GM04503 (cell line): ENCODE measurements at regions not wholly inside any gene's neighbourhood (a gene's known extent, or its start where the extent isn't known, plus 50 kb on each side); places are given as distances from the start of the nearest gene placed in this dataset.

Experiments used
- DNase-seq: peaks from one replicate; pipeline ENCODE4 v3.0.0-alpha.2; 2012; ENCODE audit warnings: low read depth

DNA sequence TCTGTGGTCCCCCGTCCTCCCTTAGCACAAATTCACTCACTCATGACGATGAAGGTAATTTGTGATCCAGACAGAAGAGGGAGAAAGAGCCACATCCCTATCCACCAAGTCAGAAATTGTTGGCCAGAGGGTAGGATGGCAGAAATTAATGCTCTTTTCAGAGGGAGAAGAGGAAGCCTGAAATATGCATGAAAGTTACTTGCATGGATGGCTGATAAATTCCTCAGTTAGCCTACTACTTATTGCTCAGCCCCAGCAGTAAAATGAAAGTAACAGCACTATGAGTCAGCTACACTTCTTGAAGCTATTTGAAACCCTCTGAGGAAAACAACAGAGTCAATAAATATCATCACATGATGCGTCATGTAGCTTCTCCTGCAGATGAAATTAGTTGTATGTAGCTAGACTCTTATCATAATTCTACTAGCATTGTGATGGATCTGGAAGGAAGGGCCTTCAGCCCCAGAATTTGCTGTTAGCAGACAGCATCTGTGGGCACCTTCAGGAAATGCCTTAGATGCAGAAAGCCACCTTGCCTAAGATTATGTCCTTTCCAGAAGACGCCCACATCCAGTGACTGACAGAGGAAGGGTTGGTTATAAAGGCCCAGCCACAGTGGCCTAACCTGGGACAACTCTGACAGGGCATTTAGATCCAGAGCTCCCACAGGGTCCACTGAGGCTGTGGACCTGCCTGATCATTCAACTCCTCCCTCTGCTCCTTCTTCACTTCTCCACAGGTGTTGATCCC, 81.2 kb upstream of the CCDC112 start:
- peak; percentile 95 for DNase-seq

DNA sequence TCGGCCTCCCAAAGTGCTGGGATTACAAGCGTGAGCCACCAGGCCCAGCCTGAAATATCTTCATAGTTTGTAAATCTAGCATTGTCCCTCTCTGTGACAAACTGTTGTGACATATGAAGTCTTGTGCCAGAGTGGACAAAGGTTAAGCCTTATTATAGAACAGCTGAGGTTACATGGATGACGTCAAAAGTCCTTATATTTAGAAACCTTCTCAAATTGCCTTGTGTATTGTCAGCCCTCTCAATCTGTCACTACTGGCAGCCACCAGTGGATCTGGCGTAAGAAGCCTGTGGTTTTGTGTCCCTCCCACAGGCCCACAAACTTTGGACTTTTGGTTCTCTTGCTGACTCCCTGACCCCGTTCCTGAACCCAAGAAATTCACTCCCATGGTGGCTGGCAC, 79.4 kb upstream of the CCDC112 start:
- DNase-seq: no peak

DNA sequence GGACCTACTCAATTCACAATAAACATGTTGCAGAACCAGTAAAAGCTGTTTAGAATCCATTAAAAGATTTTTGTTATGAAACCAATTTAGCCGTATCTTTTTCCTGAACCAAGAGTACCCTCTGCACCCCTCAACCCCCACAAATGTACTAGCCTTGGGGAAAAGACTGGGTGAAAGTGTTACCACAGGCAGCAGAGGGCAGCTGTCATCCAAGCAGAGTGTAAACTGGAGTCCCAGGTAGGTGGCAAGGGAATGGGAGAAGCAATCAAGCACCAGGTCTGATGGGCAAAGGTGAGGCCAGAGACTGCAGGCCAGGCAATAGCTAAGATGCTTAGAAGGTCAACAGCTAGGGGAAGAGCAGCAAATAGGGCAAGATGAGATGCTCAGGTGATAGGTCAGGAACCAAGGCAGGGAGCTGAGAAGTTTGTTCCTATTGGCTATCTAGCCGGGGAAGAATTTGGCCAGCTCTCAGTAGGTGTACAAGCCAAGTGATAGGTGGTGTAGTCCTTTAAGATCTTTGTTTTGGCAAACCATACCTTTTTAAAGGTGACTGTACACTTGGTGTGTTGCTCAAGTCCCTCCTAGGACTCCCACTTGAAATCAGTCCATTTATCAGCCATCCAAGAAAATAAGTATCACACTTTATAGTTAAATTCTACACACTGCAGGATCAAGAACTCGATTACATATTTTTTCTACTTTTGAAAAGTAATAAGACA, 77.8 kb upstream of the CCDC112 start:
- DNase-seq: no peak

DNA sequence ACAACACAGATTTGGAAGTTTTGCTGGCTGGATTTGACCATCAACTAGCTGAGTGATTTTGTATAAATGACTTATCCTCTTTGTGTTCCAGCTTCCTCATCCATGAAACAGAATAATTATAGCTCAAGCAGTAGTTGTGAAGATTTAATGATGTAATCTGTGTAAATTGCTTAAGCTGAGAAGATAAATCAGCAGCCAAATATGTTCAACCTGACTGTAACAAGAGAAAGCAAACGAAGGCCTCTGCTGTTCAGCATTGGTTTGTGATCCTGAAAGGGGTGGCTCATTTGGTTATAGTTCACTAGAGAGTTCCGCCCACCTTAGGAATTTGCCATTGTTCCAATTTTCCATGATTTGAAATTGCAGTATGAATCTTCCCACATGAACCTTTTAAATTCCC, 75.7 kb upstream of the CCDC112 start:
- no peak for DNase-seq

DNA sequence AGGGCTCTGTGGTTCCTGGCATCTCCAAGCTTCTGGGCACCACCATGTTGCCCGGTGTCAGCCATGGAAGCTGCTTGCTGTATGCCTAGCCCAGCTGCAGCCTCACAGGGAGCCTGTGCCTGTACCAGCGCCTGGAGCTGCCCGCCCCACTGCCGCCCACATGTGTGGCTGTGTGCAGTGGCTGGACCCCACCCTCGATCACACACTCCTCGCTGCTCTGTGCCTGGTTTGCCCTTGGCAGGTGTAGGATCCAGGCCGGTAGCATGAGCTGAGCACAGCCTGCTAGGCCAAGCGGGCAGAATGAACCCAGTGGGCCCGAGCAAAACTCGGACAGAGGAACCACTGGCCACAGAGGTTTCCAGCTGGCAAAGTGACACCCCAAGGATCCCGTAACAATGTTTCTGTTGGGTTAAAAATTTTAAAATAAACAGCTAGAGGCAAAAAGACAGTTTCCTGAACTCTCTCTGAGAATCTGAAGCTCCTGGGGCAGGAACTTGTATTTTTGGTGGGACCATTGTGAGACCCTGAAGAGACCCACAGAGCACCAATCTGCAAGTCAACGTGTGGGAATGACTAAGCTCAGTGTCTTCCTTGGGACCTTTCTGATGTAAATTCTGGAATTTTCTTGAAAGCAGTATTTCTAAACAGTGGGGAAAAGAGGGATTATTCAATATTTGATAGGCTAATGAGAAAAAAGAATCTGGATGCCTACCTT, 73.1 kb upstream of the CCDC112 start:
- DNase-seq: no peak

DNA sequence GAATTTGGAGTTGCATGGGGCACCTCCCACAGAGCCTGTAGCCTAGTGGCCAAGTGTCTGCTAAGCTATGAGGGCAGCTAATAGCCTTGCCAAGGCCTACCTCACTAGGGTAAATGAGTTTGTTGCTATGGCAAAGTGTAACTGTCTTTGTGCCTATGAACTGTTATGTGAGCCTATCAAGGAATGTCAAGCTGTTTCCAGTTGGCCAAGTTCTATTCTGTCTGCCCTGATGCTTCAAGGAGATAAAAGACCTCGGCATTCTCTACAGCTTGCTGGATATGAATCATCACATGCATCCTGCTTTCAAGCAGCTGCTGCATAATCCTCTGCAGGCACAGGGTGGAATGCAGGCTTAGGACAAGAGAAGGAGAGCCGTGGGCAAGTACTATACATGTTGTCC, 69.8 kb upstream of the CCDC112 start:
- peak; percentile 90 for DNase-seq

DNA sequence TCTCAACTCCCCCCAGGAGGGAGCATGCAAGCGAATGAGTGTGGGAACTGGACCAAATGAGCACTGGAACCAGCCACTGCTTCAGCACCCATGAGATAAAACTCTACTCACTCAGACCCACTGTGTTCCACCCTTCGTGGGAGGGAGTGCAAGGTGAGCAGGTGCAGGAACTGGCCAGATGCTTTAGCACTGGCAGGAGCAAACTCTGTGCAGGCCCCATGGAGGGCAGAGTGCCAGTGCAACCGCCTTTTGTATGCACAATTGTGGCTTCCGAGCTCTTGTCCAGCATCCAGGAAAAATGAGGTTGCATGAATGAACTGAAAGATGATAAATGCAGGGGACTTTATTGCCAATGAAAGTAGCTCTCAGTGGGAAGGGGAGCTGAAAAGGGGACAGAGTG, 67.4 kb upstream of the CCDC112 start:
- DNase-seq: no peak

DNA sequence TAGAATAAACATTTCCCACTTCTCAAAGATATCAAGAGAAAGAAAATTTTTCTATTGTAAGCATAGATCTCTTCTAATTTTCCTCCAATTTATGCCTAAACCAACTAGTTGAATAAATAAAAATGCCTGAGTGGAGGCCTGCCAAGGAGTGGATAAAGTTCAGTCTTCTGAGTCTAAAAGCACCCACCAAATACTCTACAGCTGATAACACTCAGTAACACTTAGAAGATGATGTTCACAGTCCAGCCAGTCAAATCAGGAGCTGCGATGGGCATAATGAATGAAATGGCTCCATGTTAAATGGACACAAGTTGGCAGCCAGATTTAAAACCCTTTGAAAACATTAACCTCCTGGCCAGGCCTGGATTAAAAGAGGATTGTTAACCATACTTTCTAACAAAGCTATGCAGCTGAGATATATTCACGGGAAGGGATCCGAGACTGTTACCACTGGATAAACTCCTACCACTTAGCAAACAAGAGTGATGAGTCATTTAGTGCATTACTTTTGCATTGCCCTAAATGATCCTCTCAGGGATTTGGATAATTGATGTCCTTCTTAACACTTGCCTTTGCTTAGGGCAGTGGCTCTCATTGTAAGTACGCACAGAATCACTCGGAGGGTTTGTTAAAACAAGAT, 63.7 kb upstream of the CCDC112 start:
- DNase-seq: no peak

DNA sequence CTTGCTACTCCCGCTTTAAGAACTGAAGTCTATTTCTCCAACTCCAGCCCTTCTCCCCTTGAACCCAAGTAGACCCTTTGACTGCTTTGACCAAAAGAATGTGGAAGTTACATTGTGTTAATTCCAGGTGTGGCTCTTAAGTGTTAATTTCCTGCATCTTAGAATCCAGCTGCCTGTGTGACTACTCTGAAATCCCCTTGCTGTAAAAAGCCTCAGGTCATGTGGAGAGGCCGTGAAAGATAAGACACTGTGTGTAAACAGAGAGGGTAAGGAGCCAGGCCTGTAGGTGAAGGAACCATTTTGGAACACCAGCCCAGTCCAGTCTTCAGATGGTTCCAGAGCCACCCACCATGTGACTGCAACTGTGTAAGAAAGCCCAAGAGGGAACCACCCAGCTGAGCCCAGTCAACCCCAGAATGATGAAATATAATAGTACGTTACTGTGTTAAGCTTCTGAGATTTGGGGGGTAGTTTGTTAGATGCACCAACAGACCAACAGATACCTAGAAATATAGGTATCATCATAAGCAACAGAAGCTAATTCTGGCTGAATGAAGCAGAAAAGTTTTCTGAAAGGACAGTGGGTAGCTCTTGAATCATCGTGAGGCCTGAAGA, 59.4 kb upstream of the CCDC112 start:
- no peak for DNase-seq

DNA sequence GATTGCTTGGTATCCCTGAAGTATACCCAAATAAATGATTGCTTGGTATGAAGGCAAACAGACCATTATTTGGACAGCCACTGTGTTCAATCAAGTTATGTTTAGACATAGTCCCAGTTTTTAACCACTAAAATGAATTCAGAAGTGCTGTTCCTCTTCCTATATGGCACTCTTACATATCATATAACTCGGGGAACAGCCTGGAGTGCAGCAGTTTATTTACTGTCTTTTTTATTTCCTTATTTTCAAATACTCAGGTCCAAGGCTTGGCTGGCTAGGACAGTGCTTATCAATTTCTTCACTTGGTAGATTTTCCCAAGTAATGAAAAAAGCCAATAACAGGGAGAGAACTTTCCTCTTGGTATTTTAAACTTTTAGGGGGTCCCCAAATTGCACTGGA, 58.6 kb upstream of the CCDC112 start:
- no peak for DNase-seq

DNA sequence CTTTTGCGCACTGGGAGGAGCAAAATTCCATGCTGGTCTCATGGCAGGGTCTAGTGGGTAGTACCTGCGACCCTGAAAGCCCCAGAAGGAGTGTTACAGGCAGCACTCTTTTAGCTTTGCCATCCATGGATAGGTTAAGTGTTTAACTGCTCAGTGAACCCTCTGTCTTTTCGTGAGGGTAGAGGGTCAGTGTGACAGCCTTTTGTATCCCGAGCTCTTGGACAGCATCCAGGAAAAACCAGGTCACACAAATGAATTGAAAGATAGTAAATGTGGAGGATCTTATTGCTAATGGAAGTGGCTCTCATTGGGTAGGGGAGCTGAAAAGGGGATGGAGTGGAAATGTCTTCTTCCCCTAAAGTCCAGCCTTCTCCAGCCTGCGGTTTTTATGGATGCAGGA, 57.8 kb upstream of the CCDC112 start:
- DNase-seq: no peak

DNA sequence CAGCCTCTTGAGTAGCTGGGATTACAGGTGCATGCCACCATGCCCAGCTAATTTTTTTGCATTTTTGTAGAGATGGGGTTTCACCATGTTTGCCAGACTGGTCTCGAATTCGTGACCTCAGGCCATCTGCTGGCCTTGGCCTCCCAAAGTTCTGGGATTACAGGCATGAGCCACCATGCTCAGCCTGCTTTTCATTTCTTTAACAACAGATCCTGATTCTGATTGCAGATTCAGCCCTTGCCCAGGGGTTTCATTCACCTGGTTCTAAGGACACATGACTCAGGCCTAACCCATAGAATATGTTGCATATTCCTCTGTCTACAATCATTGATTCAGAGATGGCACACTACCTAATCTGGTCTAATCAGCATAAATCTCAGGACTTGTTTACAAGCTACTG, 56.1 kb upstream of the CCDC112 start:
- DNase-seq: no peak

DNA sequence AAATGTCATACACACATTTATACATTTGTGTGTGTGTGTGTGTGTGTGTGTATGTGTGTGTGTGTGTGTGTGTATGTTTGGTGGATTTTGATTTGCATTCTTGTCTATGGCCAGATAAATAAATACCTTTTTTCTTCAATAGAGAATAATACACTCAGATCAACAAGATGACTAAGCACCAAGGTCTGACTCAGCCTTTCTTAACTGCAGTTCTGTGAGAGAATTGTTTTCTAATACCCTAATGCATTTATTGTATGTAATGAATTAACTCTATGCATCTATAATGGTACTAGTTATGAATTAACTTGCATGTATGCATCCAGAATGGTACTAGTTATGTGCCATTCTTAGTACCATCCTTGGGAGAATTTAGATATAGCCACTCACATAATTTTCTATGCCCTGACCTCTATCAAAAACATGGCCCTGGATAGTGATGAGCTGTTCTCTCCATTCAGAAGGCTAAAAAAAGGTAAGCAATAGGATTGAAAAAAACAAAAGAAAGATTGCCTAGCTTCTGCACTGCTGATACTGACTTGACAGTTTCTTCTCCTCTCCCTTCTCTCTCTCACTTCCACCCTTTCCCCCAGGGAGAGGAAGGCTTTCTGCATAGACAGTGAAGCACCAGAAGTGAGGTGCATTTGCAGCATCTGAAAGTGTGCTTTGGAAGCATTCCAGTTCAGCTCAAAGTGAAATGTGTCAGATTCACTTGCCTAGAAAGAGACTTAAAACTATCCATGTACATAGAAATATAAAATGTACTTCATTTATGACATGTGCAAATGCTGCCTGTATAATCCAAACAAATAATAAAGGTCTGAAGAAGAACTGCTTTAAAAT, 55.1 kb upstream of the CCDC112 start:
- DNase-seq: no peak

DNA sequence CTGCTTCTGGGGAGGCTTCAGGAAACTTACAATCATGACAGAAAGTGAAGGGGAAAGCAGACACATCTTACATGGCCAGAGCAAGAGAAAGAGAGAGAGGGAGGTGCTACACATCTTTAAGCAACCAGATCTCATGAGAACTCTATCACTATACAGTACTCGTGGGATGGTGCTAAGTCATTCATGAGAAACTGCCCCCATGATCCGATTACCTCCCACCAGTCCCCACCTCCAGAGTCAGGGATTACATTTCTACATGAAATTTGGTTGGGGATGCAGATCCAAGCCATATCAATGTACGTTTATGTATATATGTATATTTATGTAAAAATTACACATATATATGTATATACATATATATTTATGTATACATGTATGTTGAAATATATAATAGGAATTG, 54.4 kb upstream of the CCDC112 start:
- no peak for DNase-seq

DNA sequence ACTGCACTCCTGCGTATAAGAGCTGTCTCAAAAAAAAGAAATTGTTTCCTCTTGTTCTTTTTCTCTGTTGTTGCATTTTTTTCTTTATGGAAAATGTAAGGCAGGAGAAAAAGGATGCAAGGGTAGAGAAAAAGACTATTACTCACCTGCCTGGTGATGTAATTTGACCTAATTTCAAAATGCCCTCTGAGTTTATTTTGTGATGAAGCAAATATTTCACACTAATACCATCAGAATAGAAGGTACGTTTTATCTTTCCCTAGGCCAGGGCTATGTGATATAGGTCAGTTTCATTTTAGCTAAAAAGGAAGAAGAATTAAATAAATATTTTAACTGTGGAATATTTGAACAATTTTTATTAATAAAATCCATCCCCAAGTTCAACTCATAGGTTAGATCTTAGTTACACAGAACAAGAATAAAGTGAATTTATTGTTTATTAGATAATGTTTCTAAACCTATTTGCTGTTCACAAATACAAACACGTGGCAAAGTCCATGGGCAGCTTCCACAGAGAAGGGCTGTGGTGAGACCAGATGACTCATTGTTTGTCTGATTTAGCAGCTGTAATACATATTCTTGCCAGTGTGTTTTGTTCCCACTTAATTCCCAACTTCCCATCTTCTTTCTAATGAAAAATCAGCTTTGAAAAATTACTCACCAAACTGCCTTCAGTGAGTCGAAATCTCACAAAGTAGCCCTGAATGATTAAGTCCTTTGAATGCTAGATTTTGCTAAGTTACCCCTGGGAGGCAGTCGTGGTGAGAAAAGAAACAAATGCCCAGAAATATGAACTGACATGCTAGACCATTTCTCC, 52.8 kb upstream of the CCDC112 start:
- peak; percentile 67 for DNase-seq

DNA sequence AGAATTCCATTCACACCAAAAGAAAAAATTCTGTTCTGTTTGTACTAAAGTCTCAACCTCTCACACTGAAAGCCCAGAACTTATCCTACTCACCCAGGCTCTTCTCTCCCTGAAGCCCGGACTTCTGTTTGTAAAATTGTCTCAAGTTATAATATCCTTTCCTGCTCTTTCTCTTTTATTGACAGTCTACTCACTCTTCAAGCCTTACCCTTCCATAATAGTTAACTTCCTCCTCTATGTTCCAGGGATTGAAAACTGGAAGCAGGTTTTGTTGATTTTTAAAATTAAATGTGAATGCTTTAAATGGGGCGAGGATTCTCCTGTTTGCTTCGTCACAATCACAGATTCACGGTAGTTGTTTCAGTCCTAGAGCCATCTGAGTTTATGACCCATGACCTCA, 51.7 kb upstream of the CCDC112 start:
- DNase-seq: no peak
